Skin of body (tissue), 1 donor: ENCODE measurements at regions not wholly inside any gene's neighbourhood (a gene's known extent, or its start where the extent isn't known, plus 50 kb on each side); places are given as distances from the start of the nearest gene placed in this dataset.
A peak's percentile ranks its signal among the peaks of the same experiment; 100 is the strongest.

Experiments used
- DNase-seq: peaks from one replicate; lab custom pipeline; 2025; lab: John Stamatoyannopoulos, UW

DNA sequence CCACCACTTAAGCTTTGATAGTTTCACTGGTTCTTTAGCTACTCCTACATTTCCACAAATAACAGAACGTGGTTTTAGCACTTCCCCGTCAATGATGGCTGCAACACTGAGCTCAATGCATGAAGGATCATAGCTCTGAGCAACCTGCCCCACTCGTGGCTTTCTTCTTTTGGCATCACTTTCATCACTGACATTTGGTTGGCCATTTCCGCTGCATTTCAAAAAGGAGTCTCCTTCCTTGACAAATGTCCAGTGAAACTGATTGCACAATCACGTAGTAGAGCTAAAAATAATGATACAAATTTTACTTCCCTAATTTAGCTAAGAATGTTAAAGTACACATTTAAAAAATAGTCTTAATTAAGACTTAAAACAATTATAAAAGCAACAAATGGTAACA lies 205.2 kb upstream of the HDAC4 start:
- DNase-seq = no peak

DNA sequence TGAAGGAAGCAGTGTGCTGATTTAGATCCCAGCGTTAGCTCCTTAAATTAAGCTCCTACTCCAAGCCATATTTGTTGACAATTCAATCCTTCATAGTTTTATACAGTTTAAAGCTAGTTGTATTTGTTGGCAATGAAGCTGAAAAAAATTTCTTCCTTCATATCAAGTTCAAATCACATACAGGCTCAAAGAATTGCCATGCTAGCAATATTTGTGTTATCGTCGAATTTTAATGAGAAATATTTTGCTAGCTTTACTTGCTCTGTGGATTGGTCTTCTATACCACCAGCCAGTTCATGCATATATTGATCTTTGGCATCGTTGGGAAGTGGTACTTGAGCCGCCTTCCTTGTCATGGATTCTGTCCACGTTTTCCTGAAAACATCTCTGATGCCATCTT lies 204.6 kb upstream of the HDAC4 start:
- DNase-seq = no peak

DNA sequence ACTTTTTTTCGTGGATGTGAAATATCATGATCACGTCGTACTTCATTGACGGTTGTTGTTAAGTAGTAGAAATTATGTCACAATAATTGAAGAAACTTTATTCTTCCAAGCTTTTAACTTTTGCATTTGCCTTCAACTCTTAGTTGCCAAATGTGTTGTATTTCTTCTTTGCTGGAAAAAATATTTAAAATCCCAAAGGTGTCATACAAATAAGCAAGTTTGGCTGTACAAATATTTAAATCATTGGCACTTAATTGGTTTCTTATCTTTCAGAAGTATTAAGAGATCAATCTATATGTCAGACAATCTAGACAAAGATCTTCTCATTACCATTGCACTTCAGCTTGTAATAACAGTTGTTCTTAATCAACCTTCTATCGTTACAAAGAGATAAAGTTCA lies 204.0 kb upstream of the HDAC4 start:
- DNase-seq = no peak

DNA sequence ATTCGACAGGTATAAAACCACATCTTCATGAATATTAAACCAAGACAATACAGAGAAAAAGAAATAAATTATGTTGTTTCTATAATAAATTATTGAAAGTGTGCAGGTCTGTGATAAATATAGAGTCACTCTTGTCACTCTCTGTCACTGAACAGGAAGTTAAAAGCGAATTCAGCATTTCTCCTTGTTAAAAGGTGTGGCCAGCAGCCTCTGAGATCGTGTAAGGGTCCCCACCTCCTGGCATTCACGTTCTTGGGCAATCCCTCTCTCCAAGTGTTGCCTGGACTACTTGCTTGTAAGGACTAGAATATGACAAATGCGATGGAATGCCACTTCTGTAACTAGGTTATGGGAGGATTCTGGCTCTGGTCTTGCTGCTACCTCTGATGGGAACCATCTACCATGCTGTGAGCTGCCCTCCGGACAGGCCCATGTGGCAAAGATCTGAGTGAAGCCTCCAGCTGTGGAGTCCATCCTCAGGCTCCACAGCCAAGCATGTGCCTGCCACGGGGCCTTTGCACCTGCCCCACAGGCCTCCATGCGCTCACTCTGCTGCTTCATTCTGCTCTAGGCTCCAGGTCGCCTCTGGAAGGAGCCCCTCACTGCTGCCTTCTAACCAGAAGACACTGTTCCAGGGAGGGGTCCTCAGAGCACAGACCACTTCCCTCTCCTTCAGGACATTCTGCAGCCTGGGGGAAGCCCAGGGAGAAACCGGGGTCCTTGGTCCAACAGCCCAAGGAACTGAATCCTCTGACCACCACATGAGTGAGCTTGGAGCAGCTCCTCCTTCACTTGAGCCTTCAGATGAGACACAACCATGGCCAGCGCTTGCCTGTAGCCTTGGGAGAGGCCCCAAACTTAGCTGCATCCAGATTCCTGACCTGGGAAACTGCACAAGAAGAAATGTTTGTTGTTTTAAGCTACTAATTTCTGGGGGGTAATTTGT lies 202.9 kb upstream of the HDAC4 start:
- DNase-seq = no peak

- no peak for DNase-seq
Observed at GRCh38 chr2:239602290-239603282, 201.8 kb upstream of the HDAC4 start.

GRCh38 chr2:239601880-239602279 lies 201.1 kb upstream of the HDAC4 start:
- no peak for DNase-seq

DNA sequence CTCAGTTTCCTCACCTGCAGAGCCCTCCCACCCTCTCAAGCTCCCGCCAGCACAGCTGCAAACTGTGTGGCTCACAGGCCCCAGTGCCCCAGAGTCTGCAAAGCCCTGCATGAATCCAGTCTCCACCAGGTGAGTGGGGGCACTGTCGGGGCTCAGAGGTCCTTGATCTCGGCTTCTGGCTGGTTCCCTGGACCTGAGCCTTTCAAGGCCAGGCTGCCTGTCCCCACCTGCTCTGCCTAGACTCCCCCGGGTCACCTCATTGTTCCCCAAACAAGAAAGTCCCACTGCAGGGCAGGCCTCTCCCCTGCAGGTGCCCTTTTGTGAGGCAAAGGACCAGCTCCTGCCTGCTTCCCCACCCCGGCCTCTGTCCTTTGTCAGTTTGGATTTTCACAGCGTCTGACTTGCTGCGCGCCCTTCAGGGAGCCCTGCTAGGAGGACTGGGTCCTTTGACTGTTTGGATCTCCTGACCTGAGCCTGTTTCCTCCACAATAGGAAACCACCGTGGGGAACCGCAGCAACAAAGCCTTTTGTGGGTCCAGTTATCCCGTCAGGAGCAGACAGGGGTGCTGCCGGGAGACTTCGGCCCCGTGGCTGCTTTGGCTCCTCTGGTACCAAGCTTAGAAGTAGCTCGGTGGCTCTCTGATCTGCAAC lies 200.5 kb upstream of the HDAC4 start:
- DNase-seq = no peak

DNA sequence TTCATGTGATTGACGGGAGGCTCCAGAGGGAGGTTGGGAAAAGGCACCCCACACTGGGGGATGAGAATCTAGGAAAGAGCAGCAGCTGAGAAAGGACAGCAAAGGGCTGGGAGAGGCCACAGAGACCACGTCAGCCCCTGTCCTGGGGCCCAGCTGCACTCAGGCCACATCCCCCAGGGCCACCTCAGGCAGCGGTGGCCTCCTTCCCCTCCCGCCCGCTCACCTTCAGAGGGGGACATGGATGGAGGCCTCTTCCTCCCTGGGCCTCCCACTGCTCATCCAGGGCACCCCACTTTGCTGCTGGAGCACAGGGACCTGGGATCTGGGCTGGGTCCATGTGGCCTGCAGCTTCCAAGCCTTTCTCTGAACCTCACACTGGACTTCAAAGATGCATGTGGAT lies 199.8 kb upstream of the HDAC4 start:
- DNase-seq = no peak

GRCh38 chr2:239600001-239600593 lies 199.3 kb upstream of the HDAC4 start:
- DNase-seq = no peak

DNA sequence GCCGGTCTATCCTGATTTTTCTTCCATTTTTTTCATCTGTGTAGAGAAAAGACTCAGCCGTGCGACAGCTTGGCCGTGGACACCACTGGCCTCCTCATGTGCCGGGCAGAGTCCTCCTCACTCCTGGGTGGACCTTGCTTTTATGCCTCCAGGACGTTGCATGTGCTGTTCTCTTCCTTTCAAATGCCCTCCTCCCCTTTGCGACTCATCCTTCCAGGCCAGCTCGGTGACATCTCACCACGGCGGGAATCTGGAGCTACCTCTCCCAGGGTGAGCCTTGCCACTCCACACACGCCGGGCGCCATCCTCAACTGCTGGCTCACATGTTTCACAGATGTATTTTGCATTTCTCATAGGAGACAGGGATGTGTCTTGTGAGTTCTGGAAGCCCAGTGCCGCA lies 198.5 kb upstream of the HDAC4 start:
- DNase-seq = no peak

DNA sequence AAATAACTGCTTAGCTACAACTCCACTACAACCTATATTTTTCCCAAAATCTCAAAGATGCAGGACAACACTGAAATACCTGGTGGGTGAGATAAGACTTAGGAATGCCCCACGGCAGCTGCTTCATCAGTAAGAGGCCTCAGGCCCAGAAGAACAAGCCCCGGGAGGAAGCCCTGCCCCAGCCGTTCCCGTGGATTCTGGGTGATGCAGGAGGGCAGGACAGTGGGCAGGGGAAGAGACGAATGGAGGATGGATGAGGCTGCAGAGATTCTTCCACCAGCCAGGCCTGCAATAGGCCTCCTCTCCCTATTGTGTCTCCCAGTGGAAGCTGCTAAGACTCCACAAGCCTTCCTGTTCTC lies 197.9 kb upstream of the HDAC4 start:
- DNase-seq = no peak

- no peak for DNase-seq
Observed at GRCh38 chr2:239598011-239598731, 197.4 kb upstream of the HDAC4 start.

DNA sequence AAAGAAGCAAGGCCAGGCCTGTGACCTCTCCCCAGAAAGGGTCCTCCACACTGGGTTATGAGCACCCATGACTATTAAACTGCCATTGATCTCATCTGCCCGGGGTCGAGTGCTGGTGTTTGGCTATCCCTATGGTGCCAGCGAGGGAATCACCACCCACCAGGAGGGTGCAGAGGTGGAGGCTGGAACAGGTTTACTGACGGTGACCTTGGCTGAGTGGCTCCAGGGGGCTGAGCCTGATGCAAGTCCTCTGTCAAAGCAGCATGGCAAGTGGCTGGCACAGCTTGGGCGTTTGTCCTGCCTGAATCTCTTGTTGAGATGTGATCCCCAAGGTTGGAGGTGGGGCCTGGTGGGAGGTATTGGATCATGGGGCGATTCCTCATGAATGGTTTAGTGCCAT lies 196.4 kb upstream of the HDAC4 start:
- no peak for DNase-seq

DNA sequence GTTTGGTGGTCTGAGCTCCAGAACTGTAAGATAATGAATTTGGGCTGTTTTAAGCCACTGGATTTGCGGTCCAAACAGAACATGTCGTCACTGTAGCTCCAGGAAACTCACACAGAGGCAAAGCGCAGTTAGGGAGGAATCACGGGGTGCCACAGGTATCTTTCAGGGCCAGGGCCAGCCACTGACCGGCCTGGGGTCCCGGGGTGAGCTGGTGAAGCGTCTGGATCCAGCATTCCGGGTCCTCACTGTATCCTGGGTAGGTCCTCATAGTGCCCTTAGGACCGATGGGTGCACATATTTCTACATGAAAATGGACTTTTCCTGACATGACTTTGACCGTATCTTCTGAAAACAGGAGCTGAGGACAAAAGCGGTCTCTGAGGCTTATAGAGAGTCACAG lies 196.0 kb upstream of the HDAC4 start:
- DNase-seq = no peak

DNA sequence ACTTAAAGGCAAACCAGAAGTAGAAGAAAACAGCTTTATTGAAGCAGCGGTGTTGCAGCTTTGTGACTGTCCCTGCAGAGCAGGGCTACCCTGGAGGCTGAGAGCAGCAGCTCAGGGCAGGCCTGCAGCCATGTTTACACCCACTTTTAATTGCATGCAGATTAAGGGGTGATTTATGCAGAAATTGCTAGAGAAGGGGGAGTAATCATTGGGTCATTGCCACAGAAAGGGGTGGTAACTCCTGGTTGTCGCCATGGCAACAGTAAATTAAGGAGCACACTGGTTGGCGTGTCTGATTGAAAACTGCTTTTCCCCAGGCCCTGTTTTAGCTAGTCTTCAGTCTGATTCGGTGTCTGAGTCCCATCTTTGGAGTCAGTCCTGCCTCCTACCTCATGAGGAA lies 195.4 kb upstream of the HDAC4 start:
- peak; percentile 87 for DNase-seq

- DNase-seq = no peak
Observed at GRCh38 chr2:239595726-239596125, 194.9 kb upstream of the HDAC4 start.

DNA sequence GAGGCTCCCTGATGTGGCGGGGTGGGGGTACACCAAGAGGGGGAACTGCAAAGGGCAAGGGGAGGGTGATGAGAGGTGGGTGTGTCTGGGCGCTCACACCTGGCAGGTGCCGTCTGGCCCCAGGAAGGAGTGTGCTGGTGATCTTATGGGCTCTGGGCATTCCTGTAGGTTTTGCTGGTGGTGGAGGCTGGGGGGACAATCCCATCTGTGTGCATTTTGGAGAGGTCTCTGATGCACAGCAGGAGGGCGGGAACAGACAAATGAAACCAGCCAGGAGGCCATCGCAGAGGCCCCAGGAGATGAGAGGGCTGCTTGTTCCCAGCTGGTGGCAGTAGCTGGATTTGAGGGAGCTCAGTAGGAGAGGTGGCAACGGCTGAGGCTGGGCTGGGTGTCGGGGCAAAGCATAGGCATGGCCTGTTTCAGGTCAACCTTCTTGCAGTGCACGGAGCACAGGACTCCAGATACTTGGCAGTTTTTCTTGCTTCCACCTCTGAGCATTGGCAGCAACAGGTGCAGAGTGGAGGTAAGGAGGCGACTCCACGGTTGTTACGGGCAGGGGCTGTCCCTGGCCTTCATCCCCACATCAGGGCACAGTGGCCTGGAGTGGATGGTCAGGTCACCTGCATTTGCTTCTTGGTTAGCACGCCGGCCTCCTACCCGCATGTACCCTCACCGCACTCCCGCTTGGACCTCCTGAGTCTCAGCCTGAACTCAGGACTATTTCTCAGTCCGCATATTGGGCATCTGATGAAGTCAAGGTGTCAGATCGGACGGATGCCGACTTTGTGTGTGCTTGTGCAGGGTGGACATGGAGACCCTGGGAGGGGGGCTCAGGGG lies 194.2 kb upstream of the HDAC4 start:
- DNase-seq = no peak

GRCh38 chr2:239594019-239594771 lies 193.4 kb upstream of the HDAC4 start:
- peak; percentile 61 for DNase-seq

- no peak for DNase-seq
Observed at GRCh38 chr2:239593455-239593854, 192.6 kb upstream of the HDAC4 start.
